GM12878 (cell line): ENCODE measurements at regions not wholly inside any gene's neighbourhood (a gene's known extent, or its start where the extent isn't known, plus 50 kb on each side); places are given as distances from the start of the nearest gene placed in this dataset.

Experiments used
- ATAC-seq: fragments of 200-7000 bp; cut with Tn5 transposase; 3 replicates; pipeline ENCODE4 v1.9.1; 2020; ENCODE audit warnings: mild to moderate bottlenecking, moderate library complexity
- BruUV-seq: library from RNA; stranded (reverse); fragments of 400-500 nt; replicated peaks from 2 replicates; lab custom pipeline; 2021; lab: Mats Ljungman, UMichigan
- CTCF ChIA-PET: fragments of 300-600 bp; sonication (Branson Sonifier 250); formaldehyde crosslinking; extraction: SDS; loops from one replicate; lab custom pipeline; 2021; ENCODE audit warnings: inconsistent platforms; lab: Yijun Ruan, JAX
- POLR2A ChIA-PET: fragments of 350-600 bp; formaldehyde crosslinking; extraction: SDS; loops from one replicate; lab custom pipeline; 2021; ENCODE audit warnings: inconsistent platforms; lab: Charles Lee
- RAD21 ChIA-PET: fragments of 300-600 bp; sonication (Branson Sonifier 250); formaldehyde crosslinking; loops from one replicate; lab custom pipeline; 2023; ENCODE audit warnings: antibody characterized with exemption; ENCODE audit not compliant: unreplicated experiment; lab: Charles Lee
- SMC1A ChIA-PET: fragments of 300-600 bp; sonication (Branson Sonifier 250); formaldehyde crosslinking; loops from one replicate; lab custom pipeline; 2023; ENCODE audit not compliant: unreplicated experiment, uncharacterized antibody; lab: Charles Lee
- DNase-seq: peaks from one replicate; pipeline ENCODE4 v3.0.0-alpha.2; 2011; ENCODE audit warnings: low read depth, low spot score
- FAIRE-seq: peaks from 3 replicates; lab custom pipeline; 2011; peaks lifted over from hg19 to GRCh38; lab: Jason Lieb, UNC
- H2AFZ ChIP-seq: 2 replicates; pipeline ENCODE4 v1.6.0; 2011; ENCODE audit warnings: low read depth, low read length, control low read depth; ENCODE audit not compliant: control insufficient read depth
- H3K27ac ChIP-seq: 2 replicates; pipeline ENCODE4 v1.5.1; 2011; ENCODE audit warnings: control low read depth; ENCODE audit not compliant: control insufficient read depth, insufficient read depth
- H3K27me3 ChIP-seq, 2 experiments: replicated peaks in 1 of 2; 2 replicates each; pipeline versions ENCODE4 v1.6.0 to v1.6.1; 2011; ENCODE audit warnings: low read length in 1 of 2; ENCODE audit not compliant: control insufficient read depth in 2 of 2, insufficient read depth in 2 of 2
- H3K36me3 ChIP-seq, 2 experiments: 2 replicates each; pipeline ENCODE4 v1.5.1; 2011; ENCODE audit warnings: low read length in 1 of 2; ENCODE audit not compliant: control insufficient read depth in 2 of 2, insufficient read depth in 2 of 2
- H3K4me1 ChIP-seq: 2 replicates; pipeline ENCODE4 v1.6.1; 2011; ENCODE audit warnings: mild to moderate bottlenecking, low read length, moderate library complexity, mixed read lengths; ENCODE audit not compliant: control insufficient read depth, insufficient read depth
- H3K4me2 ChIP-seq: 2 replicates; pipeline ENCODE4 v1.6.0; 2011; ENCODE audit warnings: control low read depth; ENCODE audit not compliant: control insufficient read depth, insufficient read depth
- H3K4me3 ChIP-seq: fragments of 200-600 bp; sonication (generic); 2 replicates; pipeline ENCODE4 v1.5.1; 2016
- H3K79me2 ChIP-seq: 2 replicates; pipeline ENCODE4 v1.6.0; 2011; ENCODE audit warnings: low read length; ENCODE audit not compliant: control insufficient read depth, insufficient read depth
- H3K9ac ChIP-seq: 2 replicates; pipeline ENCODE4 v1.8.0; 2011; ENCODE audit warnings: low read length, control low read depth, mixed read lengths; ENCODE audit not compliant: control insufficient read depth, insufficient read depth
- H3K9me3 ChIP-seq: replicated peaks from 3 replicates; pipeline ENCODE4 v1.5.1; 2011; ENCODE audit warnings: mild to moderate bottlenecking, low read length; ENCODE audit not compliant: control insufficient read depth, insufficient read depth
- H4K20me1 ChIP-seq: 2 replicates; pipeline ENCODE4 v1.6.0; 2011; ENCODE audit not compliant: control insufficient read depth, insufficient read depth
- BACH1 ChIP-seq: fragments of 450-650 bp; IDR thresholded peaks from 2 replicates; pipeline ENCODE4 v1.6.1; 2017; ENCODE audit warnings: mild to moderate bottlenecking, borderline replicate concordance
- EED ChIP-seq: sonication (generic); IDR thresholded peaks from 2 replicates; pipeline ENCODE4 v1.6.1; 2016; ENCODE audit warnings: antibody characterized with exemption, low read depth
- ETV6 ChIP-seq, 2 experiments: fragments of 450-650 bp in 1 of 2; IDR thresholded peaks in 1 of 2; conservative IDR thresholded peaks in 1 of 2; 2 replicates each; pipeline ENCODE4 v1.6.1; 2014; ENCODE audit warnings: antibody characterized with exemption in 1 of 2, borderline replicate concordance in 1 of 2, low read depth in 1 of 2, mild to moderate bottlenecking in 1 of 2, moderate library complexity in 1 of 2
- KAT2A ChIP-seq: conservative IDR thresholded peaks from 2 replicates; pipeline ENCODE4 v1.6.1; 2011; ENCODE audit warnings: low read depth, low read length; ENCODE audit not compliant: control insufficient read depth
- MLLT1 ChIP-seq: fragments of 450-650 bp; IDR thresholded peaks from 2 replicates; pipeline ENCODE4 v1.6.1; 2016; ENCODE audit warnings: mild to moderate bottlenecking
- MTA3 ChIP-seq: IDR thresholded peaks from 2 replicates; pipeline ENCODE4 v1.6.1; 2012; ENCODE audit warnings: low read length, inconsistent platforms, borderline replicate concordance
- NFYA ChIP-seq: IDR thresholded peaks from 2 replicates; pipeline ENCODE4 v1.6.1; 2011; ENCODE audit warnings: low read depth, mild to moderate bottlenecking, low read length, improper control_type of control experiment, borderline replicate concordance
- PKNOX1 ChIP-seq: fragments of 450-650 bp; IDR thresholded peaks from 2 replicates; pipeline ENCODE4 v1.6.1; 2016; ENCODE audit warnings: mild to moderate bottlenecking
- RFX5 ChIP-seq: IDR thresholded peaks from 2 replicates; pipeline ENCODE4 v1.6.1; 2011; ENCODE audit warnings: low read depth, low read length, improper control_type of control experiment
- SP1 ChIP-seq: IDR thresholded peaks from one replicate; pipeline ENCODE4 v1.6.1; 2011; ENCODE audit warnings: low read depth, low read length
- SREBF1 ChIP-seq: IDR thresholded peaks from 2 replicates; pipeline ENCODE4 v1.6.1; 2012; ENCODE audit warnings: mild to moderate bottlenecking, low read length
- SREBF2 ChIP-seq: IDR thresholded peaks from 2 replicates; pipeline ENCODE4 v1.6.1; 2012; ENCODE audit warnings: mild to moderate bottlenecking, low read length
- SUPT20H ChIP-seq: IDR thresholded peaks from 2 replicates; pipeline ENCODE4 v1.6.1; 2011; ENCODE audit warnings: low read depth, mild to moderate bottlenecking, low read length, moderate library complexity, borderline replicate concordance; ENCODE audit not compliant: control insufficient read depth
- ZNF217 ChIP-seq: fragments of 450-650 bp; IDR thresholded peaks from 2 replicates; pipeline ENCODE4 v1.6.1; 2017; ENCODE audit warnings: antibody characterized with exemption, mild to moderate bottlenecking
- WGBS: methylation state at CpG from one replicate; pipeline ENCODE4 v1.1.6; 2016; ENCODE audit warnings: low lambda C conversion rate; ENCODE audit not compliant: insufficient replicate concordance, insufficient coverage; ENCODE audit errors: missing lambda C conversion rate; 5-methylcytosine and 5-hydroxymethylcytosine counted together
- in situ Hi-C: fragments of 300-500 bp; cut with MboI; formaldehyde crosslinking; loops from 9 replicates; pipeline ENCODE4 v1.14.3; 2018; ENCODE audit warnings: mixed read lengths
- intact Hi-C: fragments of 100-400 bp; cut with micrococcal nuclease; formaldehyde crosslinking; loops from one replicate; pipeline ENCODE4 v1.14.2; 2022; ENCODE audit not compliant: unreplicated experiment

GRCh38 chr6:144936764-144937163, 651.6 kb downstream of the UTRN start:
- no peak overlapping the region for H3K4me3 ChIP-seq
- in situ Hi-C loops (loop anchor here (5.0 kb wide), 1 partner anchor 349 kb away; no protein-coding TSS in a partner anchor), intact Hi-C loops (no loop called here)
- H3K9ac ChIP-seq, result no peak overlapping the region
- CTCF ChIA-PET, result no interaction called here
- WGBS, result 0% methylated on average over 2 of the region's 2 CpGs
- SMC1A ChIA-PET, result no interaction called here
- H3K27ac ChIP-seq, result no peak overlapping the region
- RAD21 ChIA-PET, result no interaction called here
- POLR2A ChIA-PET, result no interaction called here
- no peak for DNase-seq
- TF ChIP-seq KAT2A, result no peak
- no peak for TF ChIP-seq SP1
- no peak for TF ChIP-seq SUPT20H
- TF ChIP-seq PKNOX1, result no peak
- no peak for TF ChIP-seq NFYA
- TF ChIP-seq ETV6 (conservative IDR thresholded peaks at IDR 0.05 in 1 of 2, IDR thresholded peaks at IDR 0.05 in 1 of 2; ENCODE audit: borderline replicate concordance in 1 of 2, low read depth in 1 of 2), result no peak
- no peak for TF ChIP-seq MTA3
- TF ChIP-seq BACH1, result no peak
- TF ChIP-seq MLLT1, result no peak
- TF ChIP-seq SREBF2, result no peak
- no peak for TF ChIP-seq SREBF1
- TF ChIP-seq RFX5, result no peak
- no peak for TF ChIP-seq ZNF217
- no peak for TF ChIP-seq EED
- TF ChIP-seq, all 136 proteins: peak for 0
- no peak for ATAC-seq
- no peaks in the 10 kb centered on the region for H3K36me3 ChIP-seq
- no peaks in the 10 kb centered on the region for H4K20me1 ChIP-seq
- BruUV-seq, result no TSS peak
- H2AFZ ChIP-seq, result no peak overlapping the region
- peaks cover 0 to 4% of the 10 kb centered on the region in 2 experiments; a peak in 3 of 4 replicates for H3K27me3 ChIP-seq
- H3K9me3 ChIP-seq, result no peaks in the 10 kb centered on the region; the same call in 2 of the 3 replicates
- FAIRE-seq, result no peak
- no peaks in the 10 kb centered on the region for H3K79me2 ChIP-seq
- no peaks in the 10 kb centered on the region for H3K4me1 ChIP-seq
- no peak overlapping the region for H3K4me2 ChIP-seq
